GM23338 (cell line): ENCODE measurements at regions not wholly inside any gene's neighbourhood (a gene's known extent, or its start where the extent isn't known, plus 50 kb on each side); places are given as distances from the start of the nearest gene placed in this dataset.

Experiments used
- ATAC-seq: fragments of 200-7000 bp; cut with Tn5 transposase; 3 replicates; pipeline ENCODE4 v1.9.1; 2020
- DNase-seq: peaks from one replicate; pipeline ENCODE4 v3.0.0-alpha.2; 2015; ENCODE audit warnings: low spot score
- H2AFZ ChIP-seq: fragments of 200-600 bp; sonication (generic); 2 replicates; pipeline ENCODE4 v1.8.0; 2016; ENCODE audit warnings: antibody characterized with exemption, mild to moderate bottlenecking, moderate library complexity
- H3F3A ChIP-seq: fragments of 200-600 bp; sonication (generic); replicated peaks from 2 replicates; pipeline ENCODE4 v1.8.0; 2017; ENCODE audit warnings: antibody characterized with exemption, mixed run types, low read depth
- H3K27ac ChIP-seq: fragments of 200-600 bp; sonication (generic); 2 replicates; pipeline ENCODE4 v1.6.1; 2016; ENCODE audit warnings: low read depth
- H3K27me3 ChIP-seq: fragments of 200-600 bp; sonication (generic); 2 replicates; pipeline ENCODE4 v1.8.0; 2016; ENCODE audit warnings: mild to moderate bottlenecking, mixed run types, moderate library complexity; ENCODE audit not compliant: insufficient read depth
- H3K36me3 ChIP-seq: fragments of 200-600 bp; sonication (generic); 2 replicates; pipeline ENCODE4 v1.8.0; 2016; ENCODE audit warnings: mild to moderate bottlenecking; ENCODE audit not compliant: insufficient read depth
- H3K4me1 ChIP-seq: fragments of 200-600 bp; sonication (generic); 2 replicates; pipeline ENCODE4 v1.8.0; 2016; ENCODE audit warnings: mild to moderate bottlenecking, moderate library complexity; ENCODE audit not compliant: insufficient read depth
- H3K4me2 ChIP-seq: fragments of 200-600 bp; sonication (generic); 2 replicates; pipeline ENCODE4 v1.7.1; 2017; ENCODE audit warnings: mixed run types
- H3K4me3 ChIP-seq: fragments of 200-600 bp; sonication (generic); 2 replicates; pipeline ENCODE4 v1.6.1; 2016; ENCODE audit warnings: mixed run types
- H3K79me2 ChIP-seq: fragments of 200-600 bp; sonication (generic); replicated peaks from 2 replicates; pipeline ENCODE4 v1.8.0; 2017; ENCODE audit warnings: mild to moderate bottlenecking; ENCODE audit not compliant: insufficient read depth
- H3K9me2 ChIP-seq: fragments of 200-600 bp; sonication (generic); 2 replicates; pipeline ENCODE4 v1.8.0; 2017; ENCODE audit not compliant: insufficient read depth
- H4K20me1 ChIP-seq: fragments of 200-600 bp; sonication (generic); replicated peaks from 2 replicates; pipeline ENCODE4 v1.8.0; 2017; ENCODE audit warnings: mild to moderate bottlenecking; ENCODE audit not compliant: insufficient read depth
- H3K27ac Mint-ChIP-seq: 2 replicates; pipeline ENCODE4 v1.8.0; 2020; ENCODE audit warnings: inconsistent platforms, mild to moderate bottlenecking, moderate library complexity, mixed read lengths
- H3K27me3 Mint-ChIP-seq: 3 replicates; pipeline ENCODE4 v1.8.0; 2022; ENCODE audit warnings: low read depth, mild to moderate bottlenecking, moderate library complexity, mixed read lengths, inconsistent platforms; ENCODE audit not compliant: insufficient read depth, poor library complexity
- H3K36me3 Mint-ChIP-seq: 3 replicates; pipeline ENCODE4 v1.8.0; 2021; ENCODE audit warnings: low read depth, mild to moderate bottlenecking, inconsistent platforms, moderate library complexity, mixed read lengths
- H3K4me1 Mint-ChIP-seq: 3 replicates; pipeline ENCODE4 v1.8.0; 2020; ENCODE audit warnings: mild to moderate bottlenecking, inconsistent platforms, mixed read lengths
- H3K4me3 Mint-ChIP-seq: 3 replicates; pipeline ENCODE4 v1.8.0; 2021; ENCODE audit warnings: moderate library complexity, mild to moderate bottlenecking, inconsistent platforms, mixed read lengths
- H3K9me3 Mint-ChIP-seq: 3 replicates; pipeline ENCODE4 v1.8.0; 2020; ENCODE audit warnings: moderate library complexity, mild to moderate bottlenecking, inconsistent platforms, mixed read lengths
- CTCF ChIP-seq, 2 experiments: fragments of 200-600 bp in 1 of 2; sonication (generic) in 1 of 2; conservative IDR thresholded peaks; 2 replicates each; pipeline versions ENCODE4 v1.5.1 to v1.6.1; 2016 to 2017; ENCODE audit warnings: antibody characterized with exemption in 2 of 2, low read depth in 2 of 2, mild to moderate bottlenecking in 2 of 2, moderate library complexity in 1 of 2
- ETS1 ChIP-seq: IDR thresholded peaks from 2 replicates; pipeline ENCODE4 v1.6.1; 2016; ENCODE audit warnings: antibody characterized with exemption
- JUNB ChIP-seq: IDR thresholded peaks from one replicate; pipeline ENCODE4 v1.6.1; 2016; ENCODE audit warnings: antibody characterized with exemption; ENCODE audit not compliant: unreplicated experiment
- NANOG ChIP-seq: IDR thresholded peaks from 2 replicates; pipeline ENCODE4 v1.6.1; 2016; ENCODE audit warnings: antibody characterized with exemption, borderline replicate concordance
- POLR2AphosphoS5 ChIP-seq: IDR thresholded peaks from 2 replicates; pipeline ENCODE4 v1.6.1; 2016; ENCODE audit warnings: antibody characterized with exemption, low read depth
- REST ChIP-seq: IDR thresholded peaks from one replicate; pipeline ENCODE4 v1.6.1; 2018; ENCODE audit warnings: antibody characterized with exemption; ENCODE audit not compliant: unreplicated experiment
- ZNF331 ChIP-seq: fragments of 250-450 bp; sonication (Bioruptor Pico); IDR thresholded peaks from 2 replicates; pipeline ENCODE4 v1.5.0; 2020; ENCODE audit warnings: low read depth, mild to moderate bottlenecking, moderate library complexity
- ZNF462 ChIP-seq: fragments of 250-450 bp; sonication (Bioruptor Pico); IDR thresholded peaks from 2 replicates; pipeline ENCODE4 v1.5.0; 2020; ENCODE audit warnings: mild to moderate bottlenecking, moderate library complexity

- TF ChIP-seq REST = no peak
- TF ChIP-seq JUNB = no peak
- no peak for TF ChIP-seq ZNF331
These were observed 512.1 kb downstream of the IRS2 start (continued) for GRCh38 chr13:109274188-109274821.

- Histone ChIP-seq H3K36me3 (no peaks in the 10 kb centered on the region), H2AFZ (no peak overlapping the region), H3K4me2 (peak overlapping the region; percentile 29; the same call in 1 of the 2 replicates), H3K4me1 (peaks cover 26% of the 10 kb centered on the region), H3K79me2 (no peaks in the 10 kb centered on the region), H3K4me3 (no peak overlapping the region), H3K27me3 (no peaks in the 10 kb centered on the region), H4K20me1 (no peaks in the 10 kb centered on the region), H3F3A (0 out of 2 replicates have a peak, but pooled peaks cover 3% of the 10 kb centered on the region), H3K9me2 (peaks cover 15% of the 10 kb centered on the region), H3K27ac (peak overlapping the region; percentile 73)
- Mint-ChIP-seq H3K4me3 (no peak overlapping the region), H3K36me3 (no peaks in the 10 kb centered on the region), H3K27ac (no peak overlapping the region; the same call in 1 of the 2 replicates), H3K27me3 (peaks cover 3% of the 10 kb centered on the region), H3K4me1 (peaks cover 41% of the 10 kb centered on the region), H3K9me3 (no peaks in the 10 kb centered on the region)
- TF ChIP-seq CTCF (conservative IDR thresholded peaks at IDR 0.05; ENCODE audit: low read depth in 2 of 2) (no peak), ZNF462 (CRISPR knock-in tag) (no peak), NANOG (no peak), POLR2AphosphoS5 (no peak), ETS1 (no peak)
- ATAC-seq (no peak), DNase-seq (no peak)
These were observed 513.0 kb downstream of the IRS2 start for GRCh38 chr13:109273326-109273751.
